RWPE1 (cell line): ENCODE measurements at regions not wholly inside any gene's neighbourhood (a gene's known extent, or its start where the extent isn't known, plus 50 kb on each side); places are given as distances from the start of the nearest gene placed in this dataset.

Experiments
- CTCF ChIA-PET: fragments of 350-600 bp; sonication (Branson Sonifier 250); formaldehyde crosslinking; extraction: SDS; loops from one replicate; lab custom pipeline; 2021; lab: Yijun Ruan, JAX
- POLR2A ChIA-PET: fragments of 400-600 bp; formaldehyde crosslinking; extraction: SDS; loops from one replicate; lab custom pipeline; 2020; ENCODE audit warnings: antibody characterized with exemption; ENCODE audit not compliant: low non-redundant PET; lab: Yijun Ruan, JAX
- DNase-seq: peaks from one replicate; pipeline ENCODE4 v3.0.0; 2012; ENCODE audit warnings: low spot score
- H3K27ac ChIP-seq: fragments of 450-650 bp; 2 replicates; pipeline ENCODE4 v1.5.1; 2017
- CTCF ChIP-seq: fragments of 450-650 bp; conservative IDR thresholded peaks from 2 replicates; pipeline ENCODE4 v1.5.1; 2017; ENCODE audit warnings: low read depth, mild to moderate bottlenecking

DNA sequence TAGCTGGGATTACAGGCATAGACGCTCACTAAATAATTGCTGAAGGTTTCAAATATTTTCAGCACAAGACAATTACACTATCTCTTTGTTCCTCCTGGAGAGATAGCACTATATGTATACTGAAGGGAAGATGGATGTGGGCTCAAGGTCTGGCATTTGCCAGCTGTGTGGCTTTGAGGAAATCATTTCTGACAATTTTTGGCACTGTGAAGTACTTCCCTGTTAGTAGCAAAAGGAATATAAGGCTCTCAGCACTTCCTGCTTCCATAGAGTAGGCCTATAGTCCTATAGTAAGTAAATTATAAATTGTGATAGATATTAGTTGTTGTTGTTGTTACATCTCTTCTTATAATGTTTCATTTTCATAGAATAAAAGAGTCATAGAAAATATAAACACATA, 271.1 kb downstream of the SAMD5 start:
- no peak for TF ChIP-seq CTCF
- H3K27ac ChIP-seq = no peak overlapping the region
- CTCF ChIA-PET = no interaction called here
- POLR2A ChIA-PET = no interaction called here
- DNase-seq = no peak

- TF ChIP-seq CTCF = no peak
- H3K27ac ChIP-seq = no peak overlapping the region
- DNase-seq = peak; percentile 8
- ChIA-PET POLR2A (no interaction called here), CTCF (no interaction called here)
Measured at GRCh38 chr6:147782302-147782701, 273.8 kb downstream of the SAMD5 start.

DNA sequence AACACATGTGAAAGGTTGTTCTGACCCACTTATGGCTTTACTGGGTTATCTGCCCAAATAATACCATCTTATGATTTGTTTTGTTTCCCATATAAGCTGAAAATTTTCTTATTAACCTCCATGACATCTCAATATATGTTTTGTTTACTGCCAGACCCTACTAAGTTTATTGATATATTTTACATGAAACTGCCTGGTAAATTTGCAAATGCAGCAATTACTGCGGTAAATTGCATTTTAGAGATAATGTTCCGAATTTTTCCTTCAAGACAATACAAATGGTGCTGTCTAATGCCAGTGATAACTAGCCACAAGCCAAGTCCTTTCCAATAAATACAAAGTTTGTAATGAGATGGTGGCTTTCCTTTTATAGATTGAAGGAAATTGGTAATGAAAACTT, 275.9 kb downstream of the SAMD5 start:
- CTCF ChIA-PET = no interaction called here
- POLR2A ChIA-PET = no interaction called here
- DNase-seq = no peak
- no peak for TF ChIP-seq CTCF
- H3K27ac ChIP-seq = no peak overlapping the region

DNA sequence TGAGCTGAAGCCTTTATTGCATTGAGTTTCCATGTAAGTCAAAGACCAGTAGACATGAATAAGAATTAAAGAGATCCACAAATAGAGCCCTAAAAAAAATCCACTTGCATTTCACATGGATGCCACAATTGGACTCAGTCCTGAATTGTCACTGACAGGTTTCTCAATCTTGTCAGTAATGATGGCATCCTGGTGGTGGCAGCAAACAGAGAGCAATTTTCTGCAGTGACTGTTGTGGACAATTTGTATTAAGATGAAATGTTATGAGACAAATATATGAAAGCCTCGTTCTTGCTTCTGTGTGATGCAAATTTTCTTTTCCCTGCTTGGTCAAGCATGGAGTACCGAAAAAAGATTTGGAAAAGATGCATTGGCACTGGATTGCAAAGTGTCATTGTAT, 278.9 kb downstream of the SAMD5 start:
- ChIA-PET POLR2A (no interaction called here), CTCF (interaction anchor here (0.5 kb wide), 1 partner anchor 361 kb away, joined by 3 read pairs; no protein-coding TSS in a partner anchor)
- DNase-seq = no peak
- no peak overlapping the region for H3K27ac ChIP-seq
- no peak for TF ChIP-seq CTCF

DNA sequence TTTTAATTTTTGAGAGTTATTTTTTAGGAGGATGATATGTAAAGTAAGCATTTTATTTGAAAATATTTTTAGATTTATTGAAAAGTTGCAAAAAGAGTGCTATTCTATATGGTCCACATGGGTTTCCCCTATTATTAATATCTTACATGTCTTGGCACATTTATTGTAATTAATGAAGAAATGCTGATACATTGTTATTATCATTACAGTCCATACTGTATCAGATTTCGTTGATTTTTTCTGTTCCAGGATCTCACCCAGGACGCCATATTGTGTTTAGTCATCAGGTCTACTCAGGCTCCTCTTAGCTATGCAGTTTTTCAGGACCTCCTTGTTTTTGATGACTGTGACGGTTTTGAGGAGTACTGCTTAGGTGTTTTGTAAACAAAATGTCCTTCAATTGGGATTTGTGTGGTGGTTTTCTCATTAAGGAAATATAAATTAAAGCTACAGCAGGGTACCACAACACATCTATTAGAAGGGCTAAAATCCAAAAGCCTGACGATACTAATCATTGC, 281.0 kb downstream of the SAMD5 start:
- no peak overlapping the region for H3K27ac ChIP-seq

GRCh38 chr6:147793871-147794643, 285.6 kb downstream of the SAMD5 start:
- ChIA-PET CTCF (no interaction called here), POLR2A (no interaction called here)
- no peak for DNase-seq

More for the DNA sequence above, 281.0 kb downstream of the SAMD5 start:
- no peak for DNase-seq
- ChIA-PET CTCF (no interaction called here), POLR2A (no interaction called here)
- TF ChIP-seq CTCF = no peak

More at GRCh38 chr6:147793871-147794643, 285.6 kb downstream of the SAMD5 start:
- TF ChIP-seq CTCF = no peak
- H3K27ac ChIP-seq = no peak overlapping the region
